HepG2 (cell line): ENCODE measurements at regions not wholly inside any gene's neighbourhood (a gene's known extent, or its start where the extent isn't known, plus 50 kb on each side); places are given as distances from the start of the nearest gene placed in this dataset.

ENCODE experiments used
- ATAC-seq: fragments of 200-7000 bp; cut with Tn5 transposase; 3 replicates; pipeline ENCODE4 v1.9.1; 2020; ENCODE audit warnings: mild to moderate bottlenecking, moderate library complexity
- BruUV-seq: library from RNA; stranded (reverse); fragments of 400-500 nt; replicated peaks from 2 replicates; lab custom pipeline; 2021; lab: Mats Ljungman, UMichigan
- CTCF ChIA-PET: fragments of 300-600 bp; formaldehyde crosslinking; extraction: SDS; loops from one replicate; lab custom pipeline; 2021; ENCODE audit warnings: low total read pairs, inconsistent platforms, low intra/inter-chr PET ratio; lab: Yijun Ruan, JAX
- POLR2A ChIA-PET: fragments of 350-600 bp; sonication (Branson Sonifier 250); formaldehyde crosslinking; loops from one replicate; lab custom pipeline; 2020; ENCODE audit warnings: antibody characterized with exemption, inconsistent platforms; lab: Yijun Ruan, JAX
- DNase-seq: peaks from one replicate; pipeline ENCODE4 v3.0.0-alpha.2; 2015; ENCODE audit warnings: low spot score
- FAIRE-seq: peaks from 3 replicates; lab custom pipeline; 2011; peaks lifted over from hg19 to GRCh38; lab: Jason Lieb, UNC
- H2AFZ ChIP-seq: one replicate; pipeline ENCODE4 v1.6.1; 2011; ENCODE audit warnings: low read length, inconsistent platforms
- H3K27ac ChIP-seq: fragments of 300-600 bp; 3 replicates; pipeline ENCODE4 v1.8.0; 2011; ENCODE audit warnings: mixed run types, mild to moderate bottlenecking, mixed read lengths, low read length, inconsistent platforms; ENCODE audit not compliant: insufficient read depth; ENCODE audit errors: extremely low read length
- H3K27me3 ChIP-seq, 2 experiments: fragments of 200-600 bp in 1 of 2; 2 replicates in 1 of 2; 3 replicates in 1 of 2; pipeline versions ENCODE4 v1.6.0 to v1.8.0; 2011; ENCODE audit warnings: low read length in 2 of 2, mild to moderate bottlenecking in 2 of 2, moderate library complexity in 2 of 2, inconsistent platforms in 1 of 2; ENCODE audit not compliant: insufficient read depth in 2 of 2, control insufficient read depth in 1 of 2
- H3K36me3 ChIP-seq, 2 experiments: fragments of 200-600 bp in 1 of 2; replicated peaks in 1 of 2; 2 replicates in 1 of 2; 3 replicates in 1 of 2; pipeline versions ENCODE4 v1.5.1 to v1.8.0; 2011; ENCODE audit warnings: low read length in 2 of 2, inconsistent platforms in 1 of 2; ENCODE audit not compliant: insufficient read depth in 2 of 2, control insufficient read depth in 1 of 2
- H3K4me1 ChIP-seq: 2 replicates; pipeline ENCODE4 v1.5.1; 2012; ENCODE audit warnings: low read length, inconsistent platforms; ENCODE audit not compliant: insufficient read depth
- H3K4me2 ChIP-seq: 2 replicates; pipeline ENCODE4 v1.6.0; 2011; ENCODE audit warnings: low read depth, low read length, inconsistent platforms
- H3K4me3 ChIP-seq, 3 experiments: fragments of 200-600 bp in 1 of 3; sonication (generic), shearing (Covaris generic) in 1 of 3; replicated peaks in 1 of 3; 2 replicates each; pipeline ENCODE4 v1.5.1; 2011 to 2016; ENCODE audit warnings: low read length in 3 of 3, inconsistent platforms in 2 of 3, low read depth in 2 of 3, mild to moderate bottlenecking in 2 of 3, control low read depth in 1 of 3, mixed read lengths in 1 of 3; ENCODE audit not compliant: insufficient read depth in 1 of 3
- H3K79me2 ChIP-seq: one replicate; pipeline ENCODE4 v1.6.1; 2011; ENCODE audit warnings: low read length, inconsistent platforms; ENCODE audit not compliant: insufficient read depth
- H3K9ac ChIP-seq: 2 replicates; pipeline ENCODE4 v1.6.0; 2011; ENCODE audit warnings: mild to moderate bottlenecking, low read depth, low read length, inconsistent platforms; ENCODE audit not compliant: insufficient read depth
- H3K9me3 ChIP-seq: 2 replicates; pipeline ENCODE4 v1.5.1; 2012; ENCODE audit warnings: mild to moderate bottlenecking, low read length
- H4K20me1 ChIP-seq: 2 replicates; pipeline ENCODE4 v1.6.0; 2011; ENCODE audit warnings: inconsistent platforms, mild to moderate bottlenecking, low read length, moderate library complexity; ENCODE audit not compliant: insufficient read depth
- BRD4 ChIP-seq: sonication (generic); formaldehyde crosslinking; IDR thresholded peaks from 2 replicates; pipeline ENCODE4 v1.4.0; 2020; ENCODE audit warnings: missing genetic modification reagents
- EP300 ChIP-seq, 3 experiments: sonication (generic) in 1 of 3; formaldehyde crosslinking in 1 of 3; IDR thresholded peaks; 2 replicates each; pipeline versions ENCODE4 v1.5.1 to v1.6.1; 2011 to 2020; ENCODE audit warnings: low read depth in 2 of 3, low read length in 2 of 3, borderline replicate concordance in 1 of 3, improper control_type of control experiment in 1 of 3, mild to moderate bottlenecking in 1 of 3, missing genetic modification reagents in 1 of 3, moderate library complexity in 1 of 3
- FOXM1 ChIP-seq: sonication (generic); formaldehyde crosslinking; IDR thresholded peaks from 2 replicates; pipeline ENCODE4 v1.5.0; 2020; ENCODE audit warnings: missing genetic modification reagents
- IRF2 ChIP-seq: IDR thresholded peaks from 2 replicates; pipeline ENCODE4 v1.6.1; 2018; ENCODE audit warnings: missing genetic modification reagents, missing compliant biosample characterization
- TAF1 ChIP-seq: sonication (generic); formaldehyde crosslinking; IDR thresholded peaks from 2 replicates; pipeline ENCODE4 v1.4.0; 2020; ENCODE audit warnings: missing genetic modification reagents
- THRA ChIP-seq: sonication (generic); formaldehyde crosslinking; IDR thresholded peaks from 2 replicates; pipeline ENCODE4 v1.4.0; 2020; ENCODE audit warnings: missing genetic modification reagents, borderline replicate concordance
- U2AF1 ChIP-seq: fragments of 200-400 bp; formaldehyde crosslinking; optimal IDR thresholded peaks from 2 replicates; pipeline ENCODE3; 2017; ENCODE audit warnings: mild to moderate bottlenecking, low read depth, low read length
- YEATS4 ChIP-seq: sonication (generic); formaldehyde crosslinking; IDR thresholded peaks from 2 replicates; pipeline ENCODE4 v1.4.0; 2020; ENCODE audit warnings: missing genetic modification reagents, borderline replicate concordance
- ZFYVE20 ChIP-seq: sonication (generic); formaldehyde crosslinking; IDR thresholded peaks from 2 replicates; pipeline ENCODE4 v1.8.0; 2023; ENCODE audit warnings: low read depth, mild to moderate bottlenecking, moderate library complexity, missing genetic modification reagents, borderline replicate concordance
- ZKSCAN5 ChIP-seq: sonication (generic); formaldehyde crosslinking; IDR thresholded peaks from 2 replicates; pipeline ENCODE4 v1.5.1; 2020; ENCODE audit warnings: mild to moderate bottlenecking, missing genetic modification reagents
- ZNF263 ChIP-seq: sonication (generic); formaldehyde crosslinking; IDR thresholded peaks from 2 replicates; pipeline ENCODE4 v1.4.0; 2020; ENCODE audit warnings: missing genetic modification reagents
- ZNF318 ChIP-seq: sonication (generic); formaldehyde crosslinking; IDR thresholded peaks from 2 replicates; pipeline ENCODE4 v1.4.0; 2020; ENCODE audit warnings: mild to moderate bottlenecking, missing genetic modification reagents
- ZNF496 ChIP-seq: sonication (generic); formaldehyde crosslinking; IDR thresholded peaks from 2 replicates; pipeline ENCODE4 v1.8.1; 2023; ENCODE audit warnings: mild to moderate bottlenecking, moderate library complexity, missing genetic modification reagents; ENCODE audit not compliant: insufficient replicate concordance
- WGBS: methylation state at CpG from one replicate; pipeline ENCODE4 v1.1.6; 2017; ENCODE audit warnings: low lambda C conversion rate; 5-methylcytosine and 5-hydroxymethylcytosine counted together
- in situ Hi-C: cut with HindIII; loops from 2 replicates; pipeline ENCODE4 v1.10.0; 2017; ENCODE audit warnings: low pct_unique_long_range_greater_than_20kb; ENCODE audit not compliant: extremely low pct_ligation_motif_present
- intact Hi-C: fragments of 100-400 bp; cut with micrococcal nuclease; formaldehyde crosslinking; loops from one replicate; pipeline ENCODE4 v1.10.0; 2022; ENCODE audit not compliant: unreplicated experiment

- Histone ChIP-seq H3K79me2 (no peaks in the 10 kb centered on the region), H3K36me3 (no peaks in the 10 kb centered on the region), H3K4me2 (no peak overlapping the region; the same call in 1 of the 2 replicates), H3K9ac (no peak overlapping the region), H3K9me3 (no peaks in the 10 kb centered on the region), H3K4me3 (no peak overlapping the region), H3K27ac (no peak overlapping the region), H2AFZ (no peak overlapping the region), H4K20me1 (peaks cover 92% of the 10 kb centered on the region), H3K4me1 (peaks cover 36% of the 10 kb centered on the region), H3K27me3 (peaks cover 20 to 82% of the 10 kb centered on the region in 2 experiments; a peak in 4 of 5 replicates)
- FAIRE-seq = no peak
- no TSS peak for BruUV-seq
- CTCF ChIA-PET = no interaction called here
- DNase-seq = no peak
- POLR2A ChIA-PET = interaction anchor here (1.2 kb wide), 2 partner anchors 34 to 38 kb away, joined by 3 to 8 read pairs; no protein-coding TSS in a partner anchor
- in situ Hi-C loops (loop anchor here (25.0 kb wide), 1 partner anchor 542 kb away; no protein-coding TSS in a partner anchor), intact Hi-C loops (no loop called here)
- WGBS = 2% methylated on average over 7 of the region's 10 CpGs
- ATAC-seq = no peak; the same call in 2 of the 3 replicates
- TF ChIP-seq THRA (CRISPR knock-in tag) (no peak), TAF1 (no peak), FOXM1 (CRISPR knock-in tag) (no peak), ZNF263 (CRISPR knock-in tag) (no peak), ZNF318 (no peak), ZFYVE20 (CRISPR knock-in tag) (no peak), BRD4 (CRISPR knock-in tag) (no peak), ZNF496 (CRISPR knock-in tag) (no peak), YEATS4 (CRISPR knock-in tag) (no peak), IRF2 (CRISPR knock-in tag) (no peak), U2AF1 (no peak), ZKSCAN5 (CRISPR knock-in tag) (no peak), EP300 (IDR thresholded peaks at IDR 0.05; ENCODE audit: low read depth in 2 of 2, low read length in 2 of 2) (no peak), EP300 (CRISPR knock-in tag; IDR thresholded peaks at IDR 0.05; ENCODE audit: borderline replicate concordance) (no peak)
These were observed 142.6 kb downstream of the RPLP1 start for GRCh38 chr15:69595009-69595791.
